ENCODE measurements at regions not wholly inside any gene's neighbourhood (a gene's known extent, or its start where the extent isn't known, plus 50 kb on each side); places are given as distances from the start of the nearest gene placed in this dataset.
"Not testable (repeated sequence)": the region's sequence is repeated elsewhere in the genome, so short reads cannot be mapped to it uniquely, and the experiment has no call there.

- DNase-seq (ENCODE audit: low spot score) = no peak
These were observed 667.6 kb downstream of the STK39 start for GRCh38 chr2:167579826-167580225.

- no peak for DNase-seq (ENCODE audit: low spot score)
These were observed 672.1 kb downstream of the STK39 start for GRCh38 chr2:167575276-167575675.

GRCh38 chr2:167572883-167573619 lies 674.3 kb downstream of the STK39 start:
- DNase-seq (ENCODE audit: low spot score) = no peak

GRCh38 chr2:167570370-167570769 lies 677.0 kb downstream of the STK39 start:
- no peak for DNase-seq (ENCODE audit: low spot score)

GRCh38 chr2:167563885-167564619 lies 675.8 kb downstream of the XIRP2 start:
- DNase-seq (ENCODE audit: low spot score) = not testable (repeated sequence)

GRCh38 chr2:167558272-167558991 lies 670.2 kb downstream of the XIRP2 start:
- DNase-seq (ENCODE audit: low spot score) = not testable (repeated sequence)

- no peak for DNase-seq (ENCODE audit: low spot score)
These were observed 666.9 kb downstream of the XIRP2 start for GRCh38 chr2:167555098-167555720.

GRCh38 chr2:167553635-167554034 lies 665.4 kb downstream of the XIRP2 start:
- DNase-seq (ENCODE audit: low spot score) = no peak

- no peak for DNase-seq (ENCODE audit: low spot score)
These were observed 663.1 kb downstream of the XIRP2 start for GRCh38 chr2:167551416-167551815.

GRCh38 chr2:167550448-167550847 lies 662.2 kb downstream of the XIRP2 start:
- no peak for DNase-seq (ENCODE audit: low spot score)

- no peak for DNase-seq (ENCODE audit: low spot score)
These were observed 660.1 kb downstream of the XIRP2 start for GRCh38 chr2:167548396-167548795.

GRCh38 chr2:167544602-167545001 lies 656.3 kb downstream of the XIRP2 start:
- no peak for DNase-seq (ENCODE audit: low spot score)

- no peak for DNase-seq (ENCODE audit: low spot score)
These were observed 655.4 kb downstream of the XIRP2 start for GRCh38 chr2:167543721-167544120.

- no peak for DNase-seq (ENCODE audit: low spot score)
These were observed 649.5 kb downstream of the XIRP2 start for GRCh38 chr2:167537743-167538142.

- no peak for DNase-seq (ENCODE audit: low spot score)
These were observed 646.2 kb downstream of the XIRP2 start for GRCh38 chr2:167534443-167534842.

GRCh38 chr2:167524786-167525185 lies 636.5 kb downstream of the XIRP2 start:
- no peak for DNase-seq (ENCODE audit: low spot score)

GRCh38 chr2:167510071-167510759 lies 621.9 kb downstream of the XIRP2 start:
- DNase-seq (ENCODE audit: low spot score) = no peak

GRCh38 chr2:167509586-167509985 lies 621.3 kb downstream of the XIRP2 start:
- no peak for DNase-seq (ENCODE audit: low spot score)

- DNase-seq (ENCODE audit: low spot score) = no peak
These were observed 620.4 kb downstream of the XIRP2 start for GRCh38 chr2:167508709-167509108.

- no peak for DNase-seq (ENCODE audit: low spot score)
These were observed 618.1 kb downstream of the XIRP2 start for GRCh38 chr2:167506395-167506794.

GRCh38 chr2:167504695-167505094 lies 616.4 kb downstream of the XIRP2 start:
- DNase-seq (ENCODE audit: low spot score) = no peak

GRCh38 chr2:167504061-167504460 lies 615.8 kb downstream of the XIRP2 start:
- DNase-seq (ENCODE audit: low spot score) = no peak

Data from ecto neural progenitor cell (in vitro differentiated cells).